ENCODE measurements at regions not wholly inside any gene's neighbourhood (a gene's known extent, or its start where the extent isn't known, plus 50 kb on each side); places are given as distances from the start of the nearest gene placed in this dataset.

GRCh38 chr2:65997961-65998360 is 437.0 kb upstream of the MEIS1 start:
- H3K4me3 Mint-ChIP-seq = no peak overlapping the region
- ChIA-PET POLR2A (no interaction called here), CTCF (interaction anchor here (1.2 kb wide), 1 partner anchor 17 kb away, joined by 3 read pairs; no protein-coding TSS in a partner anchor)
- ATAC-seq (no peak), DNase-seq (ENCODE audit: low spot score) (no peak)
- no peaks in the 10 kb centered on the region for H3K9me3 Mint-ChIP-seq
- TF ChIP-seq ETV6 (CRISPR knock-in tag; IDR thresholded peaks at IDR 0.05) (no peak), JAZF1 (CRISPR knock-in tag; IDR thresholded peaks at IDR 0.05) (no peak), NFE2L1 (CRISPR knock-in tag; IDR thresholded peaks at IDR 0.05) (no peak), ZNF263 (CRISPR knock-in tag; IDR thresholded peaks at IDR 0.05; ENCODE audit: low read depth) (no peak), NR2C2 (CRISPR knock-in tag; IDR thresholded peaks at IDR 0.05) (no peak), RORB (CRISPR knock-in tag; IDR thresholded peaks at IDR 0.05) (no peak), HMGXB4 (CRISPR knock-in tag; IDR thresholded peaks at IDR 0.05) (no peak), FOXJ3 (CRISPR knock-in tag; IDR thresholded peaks at IDR 0.05; ENCODE audit: borderline replicate concordance) (no peak), ZNF532 (CRISPR knock-in tag; IDR thresholded peaks at IDR 0.05; ENCODE audit: borderline replicate concordance) (no peak), TCF7 (CRISPR knock-in tag; IDR thresholded peaks at IDR 0.05; ENCODE audit: low read depth) (no peak)
- TF ChIP-seq, protein P1, sequence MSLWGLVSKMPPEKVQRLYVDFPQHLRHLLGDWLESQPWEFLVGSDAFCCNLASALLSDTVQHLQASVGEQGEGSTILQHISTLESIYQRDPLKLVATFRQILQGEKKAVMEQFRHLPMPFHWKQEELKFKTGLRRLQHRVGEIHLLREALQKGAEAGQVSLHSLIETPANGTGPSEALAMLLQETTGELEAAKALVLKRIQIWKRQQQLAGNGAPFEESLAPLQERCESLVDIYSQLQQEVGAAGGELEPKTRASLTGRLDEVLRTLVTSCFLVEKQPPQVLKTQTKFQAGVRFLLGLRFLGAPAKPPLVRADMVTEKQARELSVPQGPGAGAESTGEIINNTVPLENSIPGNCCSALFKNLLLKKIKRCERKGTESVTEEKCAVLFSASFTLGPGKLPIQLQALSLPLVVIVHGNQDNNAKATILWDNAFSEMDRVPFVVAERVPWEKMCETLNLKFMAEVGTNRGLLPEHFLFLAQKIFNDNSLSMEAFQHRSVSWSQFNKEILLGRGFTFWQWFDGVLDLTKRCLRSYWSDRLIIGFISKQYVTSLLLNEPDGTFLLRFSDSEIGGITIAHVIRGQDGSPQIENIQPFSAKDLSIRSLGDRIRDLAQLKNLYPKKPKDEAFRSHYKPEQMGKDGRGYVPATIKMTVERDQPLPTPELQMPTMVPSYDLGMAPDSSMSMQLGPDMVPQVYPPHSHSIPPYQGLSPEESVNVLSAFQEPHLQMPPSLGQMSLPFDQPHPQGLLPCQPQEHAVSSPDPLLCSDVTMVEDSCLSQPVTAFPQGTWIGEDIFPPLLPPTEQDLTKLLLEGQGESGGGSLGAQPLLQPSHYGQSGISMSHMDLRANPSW (CRISPR knock-in tag; conservative IDR thresholded peaks at IDR 0.05; ENCODE audit: low read depth) = no peak
- TF ChIP-seq, protein P2, sequence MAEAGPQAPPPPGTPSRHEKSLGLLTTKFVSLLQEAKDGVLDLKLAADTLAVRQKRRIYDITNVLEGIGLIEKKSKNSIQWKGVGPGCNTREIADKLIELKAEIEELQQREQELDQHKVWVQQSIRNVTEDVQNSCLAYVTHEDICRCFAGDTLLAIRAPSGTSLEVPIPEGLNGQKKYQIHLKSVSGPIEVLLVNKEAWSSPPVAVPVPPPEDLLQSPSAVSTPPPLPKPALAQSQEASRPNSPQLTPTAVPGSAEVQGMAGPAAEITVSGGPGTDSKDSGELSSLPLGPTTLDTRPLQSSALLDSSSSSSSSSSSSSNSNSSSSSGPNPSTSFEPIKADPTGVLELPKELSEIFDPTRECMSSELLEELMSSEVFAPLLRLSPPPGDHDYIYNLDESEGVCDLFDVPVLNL (CRISPR knock-in tag; IDR thresholded peaks at IDR 0.05; ENCODE audit: borderline replicate concordance, low read depth) = no peak
- no peaks in the 10 kb centered on the region for H3K36me3 Mint-ChIP-seq
- H3K4me1 Mint-ChIP-seq = no peaks in the 10 kb centered on the region
- no peaks in the 10 kb centered on the region; the same call in 1 of the 2 replicates for H3K27me3 Mint-ChIP-seq (ENCODE audit: low read depth)
- no peak overlapping the region for H3K27ac Mint-ChIP-seq

DNA sequence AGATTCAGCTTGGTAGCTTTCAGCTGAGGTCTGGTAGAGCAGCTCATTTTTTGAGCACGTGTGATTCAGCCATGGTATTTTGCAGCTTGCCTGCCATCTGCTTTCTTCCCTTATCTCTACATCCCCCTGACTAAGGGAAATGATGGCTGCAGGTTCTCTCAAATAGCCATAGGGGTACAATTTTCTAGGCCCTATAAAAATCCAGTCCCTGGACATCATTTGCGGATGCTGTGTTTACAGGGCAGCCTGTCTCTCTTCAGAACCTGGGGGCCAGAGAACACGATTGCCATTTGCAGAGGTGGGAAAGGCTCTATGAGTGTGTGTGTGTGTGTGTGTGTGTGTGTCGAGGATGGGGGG is 442.7 kb upstream of the MEIS1 start:
- no peak for DNase-seq (ENCODE audit: low spot score)
- ChIA-PET CTCF (interaction anchor here (0.6 kb wide), 1 partner anchor 8 kb away, joined by 3 read pairs; no protein-coding TSS in a partner anchor), POLR2A (no interaction called here)
- no peaks in the 10 kb centered on the region; the same call in 1 of the 2 replicates for H3K27me3 Mint-ChIP-seq (ENCODE audit: low read depth)
- H3K4me1 Mint-ChIP-seq = peaks cover 8% of the 10 kb centered on the region
- no peak for ATAC-seq
- H3K27ac Mint-ChIP-seq = no peak overlapping the region
- no peaks in the 10 kb centered on the region for H3K36me3 Mint-ChIP-seq
- no peak for TF ChIP-seq ZBTB43 (CRISPR knock-in tag; IDR thresholded peaks at IDR 0.05)
- no peak for TF ChIP-seq ZNF423 (CRISPR knock-in tag; IDR thresholded peaks at IDR 0.05)
- no peak overlapping the region for H3K4me3 Mint-ChIP-seq
- H3K9me3 Mint-ChIP-seq = peaks cover 19% of the 10 kb centered on the region

All from WTC11 (cell line).